ENCODE measurements at regions not wholly inside any gene's neighbourhood (a gene's known extent, or its start where the extent isn't known, plus 50 kb on each side); places are given as distances from the start of the nearest gene placed in this dataset.

DNA sequence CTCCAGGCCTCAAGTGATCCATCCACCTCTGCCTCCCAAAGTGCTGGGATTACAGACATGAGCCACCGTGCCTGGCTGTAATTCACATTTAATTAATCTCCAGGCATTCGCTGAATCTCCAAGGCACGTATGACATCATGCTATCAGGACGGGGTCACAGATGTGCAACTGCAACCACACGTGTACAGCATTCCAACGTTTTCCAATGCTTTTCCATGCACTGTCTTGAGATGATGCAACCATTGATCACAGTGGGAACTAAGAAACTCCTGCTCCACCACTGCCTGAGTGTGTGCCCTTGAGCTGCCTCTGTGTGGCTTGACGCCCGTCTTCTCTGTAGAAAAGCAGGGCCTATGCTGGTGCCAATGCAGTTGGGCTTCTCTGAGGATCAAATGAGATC is 119.8 kb upstream of the LYZL2 start:
- dilution Hi-C loops (cut with MboI; ENCODE audit: extremely low pct_ligation_motif_present, low sequenced_read_pairs), result no loop called here

DNA sequence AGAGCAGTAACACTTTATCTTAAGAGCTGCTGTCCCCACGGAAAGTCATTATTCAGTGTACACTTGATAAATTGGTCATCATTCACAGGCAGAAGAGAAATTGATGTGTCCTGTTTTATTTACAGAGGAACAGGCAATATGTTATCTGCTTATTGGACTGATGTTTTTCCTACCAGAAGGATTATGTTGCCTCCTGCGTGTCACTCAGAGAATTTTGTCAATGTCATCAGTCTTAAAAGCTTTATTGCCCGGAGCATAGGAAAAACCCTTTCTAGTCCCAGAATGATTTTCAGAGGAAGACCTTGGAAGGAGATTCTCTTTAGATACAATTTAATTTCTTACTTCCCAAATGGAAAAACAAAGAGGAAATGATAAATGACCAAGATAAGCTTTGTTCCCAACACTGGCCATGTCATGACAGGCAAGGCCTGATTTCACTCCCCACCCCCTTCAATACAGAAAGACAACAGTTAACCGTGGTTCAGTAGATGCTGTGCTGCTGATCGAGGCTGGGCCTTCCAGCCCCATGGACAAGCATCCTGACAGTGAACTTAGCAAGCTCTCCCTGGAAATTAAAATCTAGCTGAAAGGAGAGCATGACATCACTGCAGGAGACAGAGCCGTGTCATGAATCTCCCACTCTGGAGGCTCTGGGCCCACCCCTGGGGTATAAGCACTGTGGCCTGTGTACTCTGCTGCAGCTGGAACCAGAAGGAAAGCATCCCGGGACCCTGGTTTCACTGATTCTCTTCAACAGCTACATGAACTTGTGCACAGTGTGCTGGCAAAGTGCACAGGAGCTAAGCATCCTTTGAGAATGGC is 118.8 kb upstream of the LYZL2 start:
- Histone ChIP-seq H3K79me2 (ENCODE audit: control insufficient read depth, insufficient read depth, low read length) (no peaks in the 10 kb centered on the region), H3K36me3 (ENCODE audit: control insufficient read depth in 2 of 2, extremely low read depth in 1 of 2, insufficient read depth in 2 of 2, low read length in 2 of 2) (no peaks in the 10 kb centered on the region), H3K9ac (ENCODE audit: control insufficient read depth, extremely low read depth, insufficient read depth, low read length) (no peak overlapping the region), H4K20me1 (ENCODE audit: control insufficient read depth, extremely low read depth, insufficient read depth, low read length) (no peaks in the 10 kb centered on the region), H3K27me3 (ENCODE audit: control insufficient read depth, extremely low read depth, insufficient read depth, low read length) (peaks cover 3% of the 10 kb centered on the region), H3K9me3 (ENCODE audit: control insufficient read depth, low read depth, low read length) (no peaks in the 10 kb centered on the region), H3K27ac (ENCODE audit: control insufficient read depth, insufficient read depth, low read length) (no peak overlapping the region), H2AFZ (ENCODE audit: control insufficient read depth, low read length) (no peak overlapping the region), H3K9me1 (ENCODE audit: control insufficient read depth, extremely low read depth, insufficient read depth, low read length) (no peaks in the 10 kb centered on the region), H3K4me2 (ENCODE audit: control insufficient read depth, extremely low read depth, insufficient read depth, low read depth, low read length) (no peak overlapping the region), H3K4me3 (ENCODE audit: control insufficient read depth in 2 of 3, extremely low read depth in 1 of 3, insufficient read depth in 2 of 3, low read depth in 1 of 3, low read length in 3 of 3) (no peak overlapping the region), H3K4me1 (ENCODE audit: control insufficient read depth, extremely low read depth, insufficient read depth, low read length) (no peaks in the 10 kb centered on the region)
- dilution Hi-C loops (cut with MboI; ENCODE audit: extremely low pct_ligation_motif_present, low sequenced_read_pairs), result no loop called here
- FAIRE-seq (no peak), DNase-seq (ENCODE audit: low read depth, low spot score) (no peak)
- TF ChIP-seq EZH2 (IDR thresholded peaks at IDR 0.05; ENCODE audit: low read length), result no peak
- TF ChIP-seq, protein P1, sequence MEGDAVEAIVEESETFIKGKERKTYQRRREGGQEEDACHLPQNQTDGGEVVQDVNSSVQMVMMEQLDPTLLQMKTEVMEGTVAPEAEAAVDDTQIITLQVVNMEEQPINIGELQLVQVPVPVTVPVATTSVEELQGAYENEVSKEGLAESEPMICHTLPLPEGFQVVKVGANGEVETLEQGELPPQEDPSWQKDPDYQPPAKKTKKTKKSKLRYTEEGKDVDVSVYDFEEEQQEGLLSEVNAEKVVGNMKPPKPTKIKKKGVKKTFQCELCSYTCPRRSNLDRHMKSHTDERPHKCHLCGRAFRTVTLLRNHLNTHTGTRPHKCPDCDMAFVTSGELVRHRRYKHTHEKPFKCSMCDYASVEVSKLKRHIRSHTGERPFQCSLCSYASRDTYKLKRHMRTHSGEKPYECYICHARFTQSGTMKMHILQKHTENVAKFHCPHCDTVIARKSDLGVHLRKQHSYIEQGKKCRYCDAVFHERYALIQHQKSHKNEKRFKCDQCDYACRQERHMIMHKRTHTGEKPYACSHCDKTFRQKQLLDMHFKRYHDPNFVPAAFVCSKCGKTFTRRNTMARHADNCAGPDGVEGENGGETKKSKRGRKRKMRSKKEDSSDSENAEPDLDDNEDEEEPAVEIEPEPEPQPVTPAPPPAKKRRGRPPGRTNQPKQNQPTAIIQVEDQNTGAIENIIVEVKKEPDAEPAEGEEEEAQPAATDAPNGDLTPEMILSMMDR (optimal IDR thresholded peaks at IDR 0.05 in 1 of 3, IDR thresholded peaks at IDR 0.05 in 1 of 3, conservative IDR thresholded peaks at IDR 0.05 in 1 of 3; ENCODE audit: extremely low read depth in 1 of 3, insufficient read depth in 2 of 3, low read length in 3 of 3), result no peak

More for the DNA sequence above, 119.8 kb upstream of the LYZL2 start:
- H3K9me1 ChIP-seq (ENCODE audit: control insufficient read depth, extremely low read depth, insufficient read depth, low read length), result no peaks in the 10 kb centered on the region
- H3K9me3 ChIP-seq (ENCODE audit: control insufficient read depth, low read depth, low read length), result no peaks in the 10 kb centered on the region
- H3K9ac ChIP-seq (ENCODE audit: control insufficient read depth, extremely low read depth, insufficient read depth, low read length), result no peak overlapping the region
- no peak overlapping the region for H3K27ac ChIP-seq (ENCODE audit: control insufficient read depth, insufficient read depth, low read length)
- no peak overlapping the region for H3K4me2 ChIP-seq (ENCODE audit: control insufficient read depth, extremely low read depth, insufficient read depth, low read depth, low read length)
- TF ChIP-seq, protein P1 (optimal IDR thresholded peaks at IDR 0.05 in 1 of 3, IDR thresholded peaks at IDR 0.05 in 1 of 3, conservative IDR thresholded peaks at IDR 0.05 in 1 of 3; ENCODE audit: extremely low read depth in 1 of 3, insufficient read depth in 2 of 3, low read length in 3 of 3), result no peak
- TF ChIP-seq EZH2 (IDR thresholded peaks at IDR 0.05; ENCODE audit: low read length), result no peak
- no peak for FAIRE-seq
- no peak overlapping the region for H3K4me3 ChIP-seq (ENCODE audit: control insufficient read depth in 2 of 3, extremely low read depth in 1 of 3, insufficient read depth in 2 of 3, low read depth in 1 of 3, low read length in 3 of 3)
- no peak overlapping the region for H2AFZ ChIP-seq (ENCODE audit: control insufficient read depth, low read length)
- no peaks in the 10 kb centered on the region for H3K4me1 ChIP-seq (ENCODE audit: control insufficient read depth, extremely low read depth, insufficient read depth, low read length)
- H3K79me2 ChIP-seq (ENCODE audit: control insufficient read depth, insufficient read depth, low read length), result no peaks in the 10 kb centered on the region
- H3K36me3 ChIP-seq (ENCODE audit: control insufficient read depth in 2 of 2, extremely low read depth in 1 of 2, insufficient read depth in 2 of 2, low read length in 2 of 2), result no peaks in the 10 kb centered on the region
- no peaks in the 10 kb centered on the region for H4K20me1 ChIP-seq (ENCODE audit: control insufficient read depth, extremely low read depth, insufficient read depth, low read length)
- peaks cover 3% of the 10 kb centered on the region for H3K27me3 ChIP-seq (ENCODE audit: control insufficient read depth, extremely low read depth, insufficient read depth, low read length)
- no peak for DNase-seq (ENCODE audit: low read depth, low spot score)
